22Rv1 (cell line): ENCODE measurements at regions not wholly inside any gene's neighbourhood (a gene's known extent, or its start where the extent isn't known, plus 50 kb on each side); places are given as distances from the start of the nearest gene placed in this dataset.

ENCODE experiments used
- H3K27ac ChIP-seq: fragments of 450-650 bp; 2 replicates; pipeline ENCODE4 v1.5.1; 2017
- CTCF ChIP-seq: fragments of 450-650 bp; IDR thresholded peaks from 2 replicates; pipeline ENCODE4 v1.5.1; 2017; ENCODE audit warnings: mild to moderate bottlenecking
- ZFX ChIP-seq: fragments of 450-650 bp; IDR thresholded peaks from 2 replicates; pipeline ENCODE4 v1.6.1; 2017; ENCODE audit warnings: antibody characterized with exemption, borderline replicate concordance

GRCh38 chr2:142200062-142200461 lies 69.2 kb upstream of the LRP1B start:
- no peak overlapping the region for H3K27ac ChIP-seq
- TF ChIP-seq CTCF (no peak), ZFX (no peak)

- no peak overlapping the region for H3K27ac ChIP-seq
- TF ChIP-seq CTCF (no peak), ZFX (no peak)
Measured at GRCh38 chr2:142199073-142199472, 68.3 kb upstream of the LRP1B start.

GRCh38 chr2:142190805-142191204 lies 60.0 kb upstream of the LRP1B start:
- H3K27ac ChIP-seq: no peak overlapping the region
- TF ChIP-seq CTCF (no peak), ZFX (no peak)

- TF ChIP-seq ZFX (no peak), CTCF (no peak)
- H3K27ac ChIP-seq: no peak overlapping the region
Measured at GRCh38 chr2:142189501-142189900, 58.7 kb upstream of the LRP1B start.

GRCh38 chr2:142188562-142188961 lies 57.7 kb upstream of the LRP1B start:
- no peak for TF ChIP-seq ZFX
- no peak for TF ChIP-seq CTCF
- no peak overlapping the region for H3K27ac ChIP-seq

- H3K27ac ChIP-seq: no peak overlapping the region
- TF ChIP-seq CTCF (peak; percentile 76), ZFX (no peak)
Measured at GRCh38 chr2:142180820-142181533, 50.2 kb upstream of the LRP1B start.
